HAP-1 (cell line): ENCODE measurements at regions not wholly inside any gene's neighbourhood (a gene's known extent, or its start where the extent isn't known, plus 50 kb on each side); places are given as distances from the start of the nearest gene placed in this dataset.

Experiments used
- DNase-seq, 2 experiments: peaks; one replicate each; pipeline ENCODE4 v3.0.0-alpha.2; 2016 to 2020; ENCODE audit warnings: low spot score in 2 of 2
- H3K27me3 ChIP-seq: fragments of 250-450 bp; sonication (Bioruptor Pico); 2 replicates; pipeline ENCODE4 v1.5.1; 2020; ENCODE audit warnings: low read depth, mild to moderate bottlenecking, moderate library complexity
- H3K36me3 ChIP-seq: fragments of 250-450 bp; sonication (Bioruptor Pico); replicated peaks from 2 replicates; pipeline ENCODE4 v1.5.1; 2020; ENCODE audit warnings: mild to moderate bottlenecking
- H3K4me1 ChIP-seq: fragments of 250-450 bp; sonication (Bioruptor Pico); 2 replicates; pipeline ENCODE4 v1.5.1; 2020; ENCODE audit warnings: mild to moderate bottlenecking
- H3K4me3 ChIP-seq: fragments of 250-450 bp; sonication (Bioruptor Pico); 2 replicates; pipeline ENCODE4 v1.5.1; 2020; ENCODE audit warnings: mild to moderate bottlenecking, moderate library complexity
- H3K9me3 ChIP-seq: fragments of 250-450 bp; sonication (Bioruptor Pico); 2 replicates; pipeline ENCODE4 v1.5.1; 2020; ENCODE audit warnings: mild to moderate bottlenecking, moderate library complexity
- in situ Hi-C: fragments of 300-500 bp; cut with MboI; formaldehyde crosslinking; loops from 3 replicates; pipeline ENCODE4 v1.14.3; 2020; ENCODE audit warnings: low sequenced_read_pairs, inconsistent platforms, mixed read lengths

DNA sequence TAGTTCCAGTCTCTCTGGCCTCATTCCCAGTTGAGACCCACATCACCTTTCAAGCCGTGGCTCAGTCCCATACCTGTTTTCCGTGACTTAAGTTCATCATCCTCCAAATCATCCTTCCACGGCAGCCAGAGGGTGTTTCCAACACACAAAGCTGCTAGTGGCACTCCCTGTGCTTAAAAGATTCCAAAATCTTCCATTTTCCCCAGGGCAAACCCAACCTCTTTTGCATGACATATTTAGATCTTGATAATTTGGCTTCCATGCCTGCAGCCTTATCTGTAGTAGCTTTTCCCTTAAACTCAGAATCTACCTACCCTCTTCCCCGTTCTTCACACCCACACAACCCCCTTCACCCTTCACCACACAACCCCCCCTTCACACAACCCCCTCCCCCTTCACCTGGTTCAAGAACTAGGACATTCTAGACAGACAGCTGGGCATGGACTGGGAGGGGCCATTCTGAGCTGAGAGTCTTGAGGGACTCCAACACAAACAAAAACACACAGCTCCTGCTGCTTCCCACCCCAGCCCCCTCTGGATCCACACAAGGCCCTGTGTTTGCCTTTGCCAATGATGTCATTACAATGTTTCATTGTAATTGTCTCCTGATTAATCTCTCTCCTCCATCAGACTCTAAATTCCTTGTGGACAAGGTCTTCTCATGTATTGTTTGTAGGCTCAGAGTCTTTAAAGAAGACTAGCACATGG, 268.2 kb downstream of the SH3GL2 start:
- in situ Hi-C loops, result no loop called here
- no peak overlapping the region for H3K4me3 ChIP-seq

DNA sequence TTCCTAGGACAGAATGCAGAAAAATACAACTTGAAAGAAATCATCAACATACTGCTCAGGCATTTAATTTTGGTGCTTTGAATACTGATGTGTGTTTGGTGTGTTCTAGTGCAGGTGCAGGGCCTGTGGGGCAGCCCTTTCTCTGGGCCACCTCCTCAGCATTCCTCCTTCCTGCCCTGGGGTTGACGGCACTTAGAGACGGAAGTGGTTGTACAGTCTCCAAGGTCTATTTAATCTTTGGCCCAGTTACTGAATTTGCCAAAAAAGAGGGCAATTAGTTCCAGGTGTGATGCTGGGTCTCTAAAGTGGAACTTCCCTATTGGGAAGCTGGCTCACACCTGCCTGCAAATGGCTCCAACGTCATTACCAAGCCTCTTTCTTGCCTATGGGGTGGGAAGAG, 269.0 kb downstream of the SH3GL2 start:
- Histone ChIP-seq H3K4me3 (no peak overlapping the region), H3K36me3 (no peaks in the 10 kb centered on the region), H3K9me3 (no peaks in the 10 kb centered on the region), H3K4me1 (no peaks in the 10 kb centered on the region), H3K27me3 (no peaks in the 10 kb centered on the region)
- in situ Hi-C loops, result no loop called here
- no peak for DNase-seq

More for the DNA sequence above, 268.2 kb downstream of the SH3GL2 start:
- no peaks in the 10 kb centered on the region for H3K9me3 ChIP-seq
- no peak for DNase-seq
- H3K4me1 ChIP-seq, result no peaks in the 10 kb centered on the region
- no peaks in the 10 kb centered on the region for H3K36me3 ChIP-seq
- no peaks in the 10 kb centered on the region for H3K27me3 ChIP-seq

DNA sequence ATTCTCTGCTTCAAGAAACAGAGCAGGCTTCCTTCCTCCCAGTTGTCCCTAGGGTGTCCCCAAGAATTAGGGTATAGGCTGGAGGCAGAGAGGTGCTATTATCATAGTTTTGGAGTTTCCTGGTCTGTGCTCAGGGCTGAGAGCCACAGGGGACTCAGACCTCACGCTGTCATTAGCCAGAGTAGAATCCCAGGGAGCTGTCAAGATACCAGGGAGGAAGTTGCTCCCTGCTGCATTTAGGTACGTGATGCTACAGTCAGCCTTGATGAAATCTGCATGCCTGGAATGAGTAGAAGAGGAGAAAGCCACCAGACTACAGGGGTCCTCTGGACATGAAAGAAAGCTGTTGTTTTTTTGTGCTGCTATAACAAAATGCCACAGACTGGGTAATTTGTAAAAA, 273.2 kb downstream of the SH3GL2 start:
- Histone ChIP-seq H3K4me3 (no peak overlapping the region), H3K9me3 (no peaks in the 10 kb centered on the region), H3K36me3 (no peaks in the 10 kb centered on the region), H3K27me3 (no peaks in the 10 kb centered on the region), H3K4me1 (no peaks in the 10 kb centered on the region)
- in situ Hi-C loops, result no loop called here
- no peak for DNase-seq

DNA sequence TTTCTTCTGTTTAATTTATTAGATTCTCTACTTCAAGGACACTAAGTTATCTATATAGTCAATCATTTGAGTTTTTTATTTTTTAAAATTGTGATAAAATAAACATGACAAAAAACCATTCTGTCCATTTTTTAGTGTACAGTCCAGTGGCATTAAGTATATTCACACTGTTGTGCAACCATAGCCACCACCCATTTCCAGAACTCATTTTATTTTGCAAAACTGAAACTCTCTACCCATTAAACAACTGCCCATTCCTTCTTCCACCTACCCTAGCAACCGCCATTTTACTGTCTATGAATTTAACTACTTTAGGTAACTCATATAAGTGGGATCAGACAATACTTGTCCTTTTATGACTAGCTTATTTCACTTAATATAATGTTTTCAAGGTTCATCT, 275.6 kb downstream of the SH3GL2 start:
- in situ Hi-C loops, result no loop called here
- H3K4me3 ChIP-seq, result no peak overlapping the region
- DNase-seq, result no peak
- no peaks in the 10 kb centered on the region for H3K9me3 ChIP-seq
- no peaks in the 10 kb centered on the region for H3K36me3 ChIP-seq
- H3K4me1 ChIP-seq, result no peaks in the 10 kb centered on the region
- no peaks in the 10 kb centered on the region for H3K27me3 ChIP-seq

DNA sequence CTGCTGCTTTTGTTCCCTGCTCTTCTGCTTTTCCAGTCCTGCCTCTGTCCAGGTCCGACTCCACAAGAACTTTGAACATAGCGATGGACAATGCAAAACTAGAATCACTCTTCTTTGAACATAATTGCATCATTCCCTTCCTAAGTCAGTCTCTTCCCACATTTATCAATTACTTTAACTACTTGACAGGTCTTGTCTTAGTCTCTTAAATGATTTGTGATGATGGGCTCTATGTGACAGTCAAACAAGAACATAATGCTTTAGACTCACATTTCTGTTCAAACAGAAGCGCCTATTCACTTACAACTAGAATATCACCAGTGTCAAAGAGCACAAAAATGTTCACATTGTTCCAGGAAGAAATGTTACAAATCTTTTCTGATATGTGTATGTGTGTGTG, 278.1 kb downstream of the SH3GL2 start:
- no peak for DNase-seq
- Histone ChIP-seq H3K4me1 (no peaks in the 10 kb centered on the region), H3K36me3 (no peaks in the 10 kb centered on the region), H3K4me3 (no peak overlapping the region), H3K9me3 (no peaks in the 10 kb centered on the region), H3K27me3 (no peaks in the 10 kb centered on the region)
- in situ Hi-C loops, result no loop called here

DNA sequence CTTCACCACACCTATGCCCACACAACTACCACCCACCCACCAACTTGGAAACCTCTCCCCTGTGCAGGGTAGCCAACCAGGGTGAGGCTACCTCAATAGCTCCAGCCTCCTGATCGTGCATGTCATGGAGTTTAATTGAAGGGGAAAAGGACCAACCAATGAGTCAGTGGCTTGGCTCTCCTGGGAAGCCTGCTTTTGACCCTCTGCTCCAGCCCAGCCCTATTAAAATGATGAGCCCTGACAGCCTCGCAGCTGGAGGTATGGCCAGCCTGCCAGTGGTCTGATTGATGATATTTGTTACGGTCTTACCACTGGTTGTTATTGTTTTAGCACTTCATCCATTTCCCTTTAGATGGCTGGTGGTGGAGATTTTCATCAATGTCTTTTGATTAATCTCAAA, 280.4 kb downstream of the SH3GL2 start:
- Histone ChIP-seq H3K4me1 (no peaks in the 10 kb centered on the region), H3K27me3 (no peaks in the 10 kb centered on the region), H3K4me3 (no peak overlapping the region), H3K9me3 (no peaks in the 10 kb centered on the region), H3K36me3 (no peaks in the 10 kb centered on the region)
- no peak for DNase-seq
- in situ Hi-C loops, result no loop called here

DNA sequence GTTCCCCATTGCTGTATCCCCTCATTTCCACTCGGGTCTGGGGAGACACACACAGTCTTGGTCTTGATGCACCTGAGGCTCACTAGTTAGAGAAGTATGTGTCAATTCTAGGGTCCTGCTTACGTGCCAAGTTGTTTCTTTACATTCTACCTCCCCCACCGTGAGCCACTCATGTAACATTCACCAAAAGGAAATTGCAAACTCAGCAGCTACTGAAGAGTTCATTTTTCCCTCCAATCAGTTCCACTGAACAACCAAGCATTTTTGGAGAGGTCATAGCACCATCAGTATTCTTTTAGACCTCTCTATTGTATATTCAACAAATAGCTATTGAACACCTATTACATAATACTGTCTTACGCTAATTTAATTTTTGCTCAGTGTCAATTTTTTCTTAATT, 281.1 kb downstream of the SH3GL2 start:
- Histone ChIP-seq H3K4me1 (no peaks in the 10 kb centered on the region), H3K36me3 (no peaks in the 10 kb centered on the region), H3K9me3 (no peaks in the 10 kb centered on the region), H3K4me3 (no peak overlapping the region), H3K27me3 (no peaks in the 10 kb centered on the region)
- no peak for DNase-seq
- in situ Hi-C loops, result no loop called here

DNA sequence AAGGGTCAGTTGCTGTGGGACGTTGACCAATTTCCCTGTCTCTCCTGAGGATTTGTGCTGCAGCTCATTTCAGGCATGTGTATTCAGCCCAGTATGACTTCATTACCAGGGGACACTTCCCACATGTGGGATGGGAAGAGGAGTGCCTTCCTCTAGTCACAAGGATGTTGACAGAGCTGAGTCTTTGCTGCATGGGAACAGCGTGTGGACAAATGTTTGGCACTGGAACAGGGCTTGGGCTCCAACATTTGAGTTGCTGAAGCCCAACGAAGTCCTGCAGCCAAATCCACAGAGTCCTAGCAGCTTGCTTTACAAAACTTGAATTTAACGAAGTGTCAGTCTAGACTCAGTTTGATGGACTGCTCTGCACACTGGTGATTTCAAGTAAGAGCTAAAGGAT, 283.2 kb downstream of the SH3GL2 start:
- in situ Hi-C loops, result no loop called here
- Histone ChIP-seq H3K36me3 (no peaks in the 10 kb centered on the region), H3K4me3 (no peak overlapping the region), H3K9me3 (no peaks in the 10 kb centered on the region), H3K4me1 (no peaks in the 10 kb centered on the region), H3K27me3 (no peaks in the 10 kb centered on the region)
- DNase-seq, result no peak

DNA sequence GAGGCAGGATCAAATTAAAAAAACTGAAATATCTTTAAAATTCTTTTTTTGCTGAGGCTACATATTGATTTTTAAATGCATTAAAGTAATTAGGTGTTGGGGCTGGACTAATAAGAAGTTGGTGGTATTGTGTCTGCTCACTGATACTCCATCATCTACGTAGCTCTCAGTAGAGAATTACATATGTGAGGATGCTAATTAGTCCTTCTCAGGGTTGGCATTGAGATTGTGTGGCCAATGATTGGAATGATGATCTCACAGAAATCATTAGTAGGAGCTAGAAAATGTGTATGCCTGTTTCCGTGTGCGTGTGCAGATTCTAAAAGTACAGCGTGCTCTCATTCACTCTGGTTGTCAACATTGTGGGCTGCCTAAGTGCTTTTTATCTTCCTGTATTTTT, 283.8 kb downstream of the SH3GL2 start:
- Histone ChIP-seq H3K9me3 (no peaks in the 10 kb centered on the region), H3K4me1 (no peaks in the 10 kb centered on the region), H3K36me3 (no peaks in the 10 kb centered on the region), H3K27me3 (no peaks in the 10 kb centered on the region), H3K4me3 (no peak overlapping the region)
- in situ Hi-C loops, result no loop called here
- DNase-seq, result no peak

DNA sequence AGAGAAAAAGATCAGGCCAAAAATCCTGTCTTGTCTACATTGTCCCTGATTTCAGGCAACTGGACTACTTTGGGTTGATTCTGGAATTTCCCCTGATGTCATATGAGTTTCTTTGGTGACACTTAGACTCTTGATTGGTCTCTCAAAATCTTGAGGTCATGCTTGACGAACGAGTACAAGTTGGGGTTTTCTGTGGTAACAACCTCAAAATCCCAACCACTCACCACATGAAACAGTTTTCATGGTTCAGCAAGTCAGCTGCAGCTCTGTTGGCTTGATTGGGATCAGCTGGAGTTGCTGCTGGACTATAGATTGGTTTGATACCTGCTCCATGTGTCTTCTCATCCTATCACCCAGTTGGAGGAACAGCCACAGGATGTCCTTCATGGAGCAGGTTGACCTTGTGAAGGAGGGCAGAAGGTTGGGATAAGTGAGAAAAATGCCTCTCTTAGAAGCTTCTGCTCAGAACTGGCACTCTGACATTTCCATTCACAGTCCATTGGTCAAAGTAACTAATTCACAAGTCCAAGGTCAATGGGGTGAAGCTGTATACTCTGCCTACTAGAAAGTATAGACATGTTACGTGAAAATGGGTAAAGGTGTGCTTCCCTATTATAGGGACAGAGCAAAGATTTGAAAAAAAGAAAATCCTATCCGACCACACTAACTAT, 284.5 kb downstream of the SH3GL2 start:
- DNase-seq, result no peak
- Histone ChIP-seq H3K9me3 (no peaks in the 10 kb centered on the region), H3K27me3 (no peaks in the 10 kb centered on the region), H3K4me1 (no peaks in the 10 kb centered on the region), H3K36me3 (no peaks in the 10 kb centered on the region), H3K4me3 (no peak overlapping the region)
- in situ Hi-C loops, result no loop called here

DNA sequence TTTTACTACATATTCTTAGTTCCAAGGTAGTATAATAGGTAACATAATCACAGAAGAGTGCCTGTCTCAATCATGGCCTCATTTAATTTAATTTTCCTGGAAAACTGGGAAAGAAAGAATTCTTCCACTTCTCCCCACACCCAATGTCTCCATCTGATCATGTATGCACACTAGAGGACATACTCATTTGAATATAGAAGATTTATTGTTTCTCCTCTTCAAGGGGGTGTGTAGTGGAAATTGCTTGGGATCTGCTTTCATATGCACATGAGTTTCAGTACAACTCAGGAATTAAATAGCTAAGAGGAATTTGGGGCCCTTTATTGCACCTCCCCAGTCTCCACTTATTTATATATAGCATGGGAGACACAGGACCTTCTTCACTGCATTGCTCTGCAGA, 285.1 kb downstream of the SH3GL2 start:
- Histone ChIP-seq H3K4me1 (no peaks in the 10 kb centered on the region), H3K36me3 (no peaks in the 10 kb centered on the region), H3K27me3 (no peaks in the 10 kb centered on the region), H3K9me3 (no peaks in the 10 kb centered on the region), H3K4me3 (no peak overlapping the region)
- in situ Hi-C loops, result no loop called here
- DNase-seq, result no peak

DNA sequence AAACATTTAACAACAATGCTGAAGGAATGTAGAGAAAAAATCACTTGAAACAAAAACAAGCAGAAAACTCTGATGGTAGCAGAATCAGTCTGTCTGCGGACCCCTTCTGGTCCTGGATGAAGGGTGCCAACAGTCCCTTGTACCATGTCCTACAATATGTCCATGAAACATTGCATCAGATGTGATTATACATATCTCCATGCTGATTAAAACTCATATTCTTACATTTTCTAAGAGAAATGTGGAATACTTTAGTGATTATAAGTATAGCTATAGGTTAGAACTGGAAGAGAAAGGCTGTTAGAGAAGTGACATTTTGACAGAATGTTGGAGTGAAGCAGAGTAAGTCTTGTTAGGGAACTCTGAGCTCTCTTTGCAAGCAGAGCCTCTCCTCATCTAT, 286.1 kb downstream of the SH3GL2 start:
- no peak for DNase-seq
- Histone ChIP-seq H3K9me3 (no peaks in the 10 kb centered on the region), H3K27me3 (no peaks in the 10 kb centered on the region), H3K4me3 (no peak overlapping the region), H3K36me3 (no peaks in the 10 kb centered on the region), H3K4me1 (no peaks in the 10 kb centered on the region)
- in situ Hi-C loops, result no loop called here

DNA sequence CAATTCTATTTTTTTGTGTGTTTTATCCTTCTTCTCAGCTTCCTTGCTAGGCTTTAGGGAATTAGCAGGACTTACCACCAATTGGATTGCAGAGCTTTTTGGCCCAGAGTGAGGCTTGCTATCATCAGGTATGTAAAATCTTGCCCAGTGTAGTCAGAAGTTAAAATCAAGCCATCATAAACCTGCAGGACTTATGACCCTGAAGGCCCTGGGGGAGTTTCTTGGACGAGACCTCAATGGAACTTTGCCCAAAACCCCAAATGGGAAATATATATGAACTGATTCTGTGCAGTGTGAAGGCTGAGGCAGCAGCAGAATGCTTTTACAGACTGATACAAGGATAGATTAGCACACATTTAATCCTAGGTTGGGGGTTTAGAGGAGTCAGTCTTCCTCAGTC, 287.0 kb downstream of the SH3GL2 start:
- Histone ChIP-seq H3K4me3 (no peak overlapping the region), H3K36me3 (no peaks in the 10 kb centered on the region), H3K9me3 (no peaks in the 10 kb centered on the region), H3K4me1 (no peaks in the 10 kb centered on the region), H3K27me3 (no peaks in the 10 kb centered on the region)
- DNase-seq, result no peak
- in situ Hi-C loops, result no loop called here

DNA sequence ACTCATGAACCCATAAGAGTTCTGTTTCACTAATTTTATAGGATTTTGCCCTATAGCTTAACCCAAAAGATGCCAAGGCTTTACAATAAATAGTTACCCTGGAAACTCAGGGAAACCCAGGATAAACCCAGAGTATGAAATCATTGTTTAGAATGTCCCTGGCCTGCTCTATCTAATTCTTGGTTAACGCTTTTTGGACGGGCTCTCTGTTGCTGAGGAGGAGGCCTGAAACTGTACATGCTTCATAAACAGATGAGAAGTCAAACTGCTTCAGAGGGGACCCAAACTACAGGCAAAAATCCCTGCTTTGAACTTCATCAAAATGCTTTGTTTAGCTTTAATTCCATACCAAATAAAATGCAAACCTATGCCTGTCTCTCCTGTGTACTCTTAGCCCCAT, 291.9 kb downstream of the SH3GL2 start:
- Histone ChIP-seq H3K27me3 (no peaks in the 10 kb centered on the region), H3K9me3 (no peaks in the 10 kb centered on the region), H3K36me3 (no peaks in the 10 kb centered on the region), H3K4me1 (no peaks in the 10 kb centered on the region), H3K4me3 (no peak overlapping the region)
- in situ Hi-C loops, result no loop called here
- DNase-seq, result no peak
